ENCODE measurements at regions not wholly inside any gene's neighbourhood (a gene's known extent, or its start where the extent isn't known, plus 50 kb on each side); places are given as distances from the start of the nearest gene placed in this dataset.

GRCh38 chr16:65688301-65688700 lies 566.4 kb upstream of the CDH11 start:
- TF ChIP-seq SPI1 (IDR thresholded peaks at IDR 0.05; ENCODE audit: low read depth, low read length) (no peak), POLR2A (IDR thresholded peaks at IDR 0.05; ENCODE audit: low read depth, low read length) (no peak)
